Dermis microvascular lymphatic vessel endothelial cell (primary cell): ENCODE measurements at regions not wholly inside any gene's neighbourhood (a gene's known extent, or its start where the extent isn't known, plus 50 kb on each side); places are given as distances from the start of the nearest gene placed in this dataset.
"Not testable (repeated sequence)": the region's sequence is repeated elsewhere in the genome, so short reads cannot be mapped to it uniquely, and the experiment has no call there.

Source experiments
- DNase-seq, 2 donors: peaks; one replicate each; pipeline versions ENCODE4 v3.0.0 to v3.0.0-alpha.2; 2010; ENCODE audit warnings: low read depth in 2 of 2

- no peak for DNase-seq
Observed at GRCh38 chr2:180553094-180553715, 427.2 kb upstream of the UBE2E3 start.

GRCh38 chr2:180542511-180542910 lies 437.9 kb upstream of the UBE2E3 start:
- DNase-seq: no peak

GRCh38 chr2:180540761-180541160 lies 439.6 kb upstream of the UBE2E3 start:
- no peak for DNase-seq

GRCh38 chr2:180539541-180539940 lies 440.9 kb upstream of the UBE2E3 start:
- no peak for DNase-seq

GRCh38 chr2:180535289-180535688 lies 445.1 kb upstream of the UBE2E3 start:
- no peak for DNase-seq

- not testable (repeated sequence) for DNase-seq
Observed at GRCh38 chr2:180531787-180532186, 448.6 kb upstream of the UBE2E3 start.

- no peak for DNase-seq
Observed at GRCh38 chr2:180524499-180524898, 455.9 kb upstream of the UBE2E3 start.

- peak in 1 of 2 donors; percentile 86 for DNase-seq
Observed at GRCh38 chr2:180523621-180524340, 456.6 kb upstream of the UBE2E3 start.

GRCh38 chr2:180520921-180521581 lies 459.4 kb upstream of the UBE2E3 start:
- peak in 1 of 2 donors; percentile 24 for DNase-seq

- peak in 1 of 2 donors; percentile 12 for DNase-seq
Observed at GRCh38 chr2:180520206-180520605, 460.2 kb upstream of the UBE2E3 start.

- DNase-seq: peak in 1 of 2 donors; percentile 59
Observed at GRCh38 chr2:180519276-180519675, 461.1 kb upstream of the UBE2E3 start.

GRCh38 chr2:180516232-180516631 lies 464.2 kb upstream of the UBE2E3 start:
- DNase-seq: no peak

GRCh38 chr2:180513389-180513788 lies 467.0 kb upstream of the UBE2E3 start:
- no peak for DNase-seq

GRCh38 chr2:180508458-180508857 lies 471.9 kb upstream of the UBE2E3 start:
- no peak for DNase-seq

GRCh38 chr2:180507028-180507427 lies 473.4 kb upstream of the UBE2E3 start:
- DNase-seq: no peak

GRCh38 chr2:180505203-180505602 lies 475.2 kb upstream of the UBE2E3 start:
- no peak for DNase-seq

GRCh38 chr2:180497621-180498152 lies 482.7 kb upstream of the UBE2E3 start:
- DNase-seq: no peak

- no peak for DNase-seq
Observed at GRCh38 chr2:180495606-180496005, 484.8 kb upstream of the UBE2E3 start.

- no peak for DNase-seq
Observed at GRCh38 chr2:180494286-180494685, 486.1 kb upstream of the UBE2E3 start.

- no peak for DNase-seq
Observed at GRCh38 chr2:180482696-180483095, 475.6 kb upstream of the CWC22 start.

GRCh38 chr2:180481998-180482397 lies 474.9 kb upstream of the CWC22 start:
- DNase-seq: no peak

- no peak for DNase-seq
Observed at GRCh38 chr2:180478883-180479282, 471.8 kb upstream of the CWC22 start.
